Peyer's patch (tissue), 4 donors: ENCODE measurements at regions not wholly inside any gene's neighbourhood (a gene's known extent, or its start where the extent isn't known, plus 50 kb on each side); places are given as distances from the start of the nearest gene placed in this dataset.

Source experiments
- DNase-seq, 3 donors: peaks; one replicate each; pipeline ENCODE4 v3.0.0-alpha.2; 2017 to 2019
- H3K27ac ChIP-seq, 4 donors: fragments of 200-600 bp; sonication (generic); one replicate each; pipeline ENCODE4 v1.5.1; 2016 to 2019
- H3K27me3 ChIP-seq, 2 donors: fragments of 200-600 bp; sonication (generic); one replicate each; pipeline ENCODE4 v1.5.1; 2019
- H3K36me3 ChIP-seq, 3 donors: fragments of 200-600 bp; sonication (generic); one replicate each; pipeline ENCODE4 v1.5.1; 2016 to 2019
- H3K4me1 ChIP-seq, 4 donors: fragments of 200-600 bp; sonication (generic); one replicate each; pipeline ENCODE4 v1.5.1; 2016 to 2019
- H3K4me3 ChIP-seq, 4 donors: fragments of 200-600 bp; sonication (generic); 1 replicate in 3 of 4; 2 replicates in 1 of 4; pipeline ENCODE4 v1.5.1; 2016 to 2019; ENCODE audit warnings: mild to moderate bottlenecking in 1 of 4
- H3K9me3 ChIP-seq, 4 donors: fragments of 200-600 bp; sonication (generic); one replicate each; pipeline ENCODE4 v1.5.1; 2016 to 2019; ENCODE audit warnings: mild to moderate bottlenecking in 1 of 4
- CTCF ChIP-seq, 6 experiments: fragments of 450-650 bp in 4 of 6; fragments of 200-600 bp in 2 of 6; sonication (generic) in 1 of 6; IDR thresholded peaks; one replicate each; pipeline ENCODE4 v1.5.1; 2017 to 2019; ENCODE audit warnings: antibody characterized with exemption in 6 of 6, mild to moderate bottlenecking in 3 of 6, moderate library complexity in 1 of 6
- POLR2A ChIP-seq, 2 donors: fragments of 450-650 bp; IDR thresholded peaks; one replicate each; pipeline ENCODE4 v1.5.1; 2017; ENCODE audit warnings: antibody characterized with exemption in 2 of 2, mild to moderate bottlenecking in 2 of 2, moderate library complexity in 2 of 2

DNA sequence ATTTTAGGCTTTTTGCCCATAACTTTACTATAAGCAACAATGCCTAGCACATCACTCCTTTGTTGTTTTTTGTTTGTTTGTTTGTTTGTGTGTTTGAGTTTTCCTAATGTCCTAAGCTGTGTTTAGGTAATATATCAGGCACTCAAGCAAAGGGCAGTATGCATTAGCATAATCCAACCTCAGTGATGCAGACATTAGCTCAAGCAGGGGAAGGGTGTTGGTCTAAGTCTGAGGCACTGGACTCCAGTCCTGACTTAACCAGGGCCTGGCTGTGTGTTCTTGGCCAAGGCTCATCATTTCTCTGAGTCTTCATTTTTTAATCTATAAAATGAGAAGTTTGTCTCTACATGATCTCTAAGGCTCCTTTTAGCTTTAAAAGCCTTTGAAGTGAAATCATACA is 65.9 kb upstream of the RFC3 start:
- H3K4me1 ChIP-seq = no peaks in the 10 kb centered on the region
- H3K27me3 ChIP-seq = no peaks in the 10 kb centered on the region
- no peak overlapping the region for H3K27ac ChIP-seq
- no peak overlapping the region for H3K4me3 ChIP-seq
- no peaks in the 10 kb centered on the region for H3K9me3 ChIP-seq
- no peak for DNase-seq
- H3K36me3 ChIP-seq = no peaks in the 10 kb centered on the region
- TF ChIP-seq CTCF (IDR thresholded peaks at IDR 0.05) (no peak), POLR2A (IDR thresholded peaks at IDR 0.05) (no peak)

- H3K4me3 ChIP-seq = no peak overlapping the region
- no peaks in the 10 kb centered on the region for H3K9me3 ChIP-seq
- no peaks in the 10 kb centered on the region for H3K36me3 ChIP-seq
- DNase-seq = no peak
- TF ChIP-seq CTCF (IDR thresholded peaks at IDR 0.05) (no peak), POLR2A (IDR thresholded peaks at IDR 0.05) (no peak)
- H3K27ac ChIP-seq = no peak overlapping the region
- H3K27me3 ChIP-seq = no peaks in the 10 kb centered on the region
- H3K4me1 ChIP-seq = no peaks in the 10 kb centered on the region
These were observed 65.4 kb upstream of the RFC3 start for GRCh38 chr13:33752597-33752996.

DNA sequence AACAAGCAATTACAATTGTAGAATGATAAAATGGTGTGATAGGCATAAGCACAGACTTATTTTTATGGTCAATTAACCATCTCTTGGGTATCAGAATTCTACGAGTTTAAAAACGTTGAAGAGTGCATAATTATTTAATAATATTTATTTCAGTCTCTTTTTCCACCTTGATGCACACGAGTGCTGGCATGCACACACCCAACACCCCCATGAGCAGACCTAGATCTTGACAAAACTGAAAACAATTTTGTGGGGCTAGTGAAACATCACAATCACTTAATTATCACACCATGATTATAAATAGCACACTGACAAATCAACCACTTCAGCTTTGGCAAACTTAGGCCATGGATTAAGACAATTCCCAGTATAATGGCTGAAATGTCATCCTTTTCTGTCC is 61.0 kb upstream of the RFC3 start:
- DNase-seq = no peak
- Histone ChIP-seq H3K9me3 (no peaks in the 10 kb centered on the region), H3K4me1 (no peaks in the 10 kb centered on the region), H3K27ac (no peak overlapping the region), H3K36me3 (no peaks in the 10 kb centered on the region), H3K4me3 (no peak overlapping the region), H3K27me3 (no peaks in the 10 kb centered on the region)
- TF ChIP-seq CTCF (IDR thresholded peaks at IDR 0.05) (no peak), POLR2A (IDR thresholded peaks at IDR 0.05) (no peak)

- Histone ChIP-seq H3K27me3 (no peaks in the 10 kb centered on the region), H3K4me1 (no peaks in the 10 kb centered on the region), H3K36me3 (no peaks in the 10 kb centered on the region), H3K4me3 (no peak overlapping the region), H3K9me3 (no peaks in the 10 kb centered on the region), H3K27ac (no peak overlapping the region)
- no peak for DNase-seq
- TF ChIP-seq POLR2A (IDR thresholded peaks at IDR 0.05) (no peak), CTCF (IDR thresholded peaks at IDR 0.05) (no peak)
These were observed 60.2 kb upstream of the RFC3 start for GRCh38 chr13:33757713-33758112.

DNA sequence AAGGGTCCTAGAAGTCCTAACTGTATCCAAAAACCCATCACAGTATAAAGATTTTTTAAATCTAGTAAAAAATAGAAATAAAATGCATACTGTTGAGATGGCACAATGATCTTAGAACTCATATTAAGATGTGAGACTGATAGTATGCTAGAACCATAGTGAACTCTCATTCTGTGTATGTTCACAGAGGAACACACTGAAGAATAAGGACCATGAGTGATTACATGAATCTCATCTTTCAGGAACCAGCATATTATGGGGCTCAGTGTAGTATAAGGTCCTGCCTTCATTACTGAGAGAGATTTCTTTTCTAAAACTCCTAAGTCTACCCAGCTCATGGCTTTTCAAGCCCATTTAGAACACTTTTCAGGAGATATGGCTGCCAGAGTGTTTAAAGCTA is 59.8 kb upstream of the RFC3 start:
- Histone ChIP-seq H3K9me3 (no peaks in the 10 kb centered on the region), H3K4me1 (no peaks in the 10 kb centered on the region), H3K27ac (no peak overlapping the region), H3K27me3 (no peaks in the 10 kb centered on the region), H3K4me3 (no peak overlapping the region), H3K36me3 (no peaks in the 10 kb centered on the region)
- TF ChIP-seq CTCF (IDR thresholded peaks at IDR 0.05) (no peak), POLR2A (IDR thresholded peaks at IDR 0.05) (no peak)
- no peak for DNase-seq

GRCh38 chr13:33761740-33762139 is 56.2 kb upstream of the RFC3 start:
- no peak for TF ChIP-seq POLR2A (IDR thresholded peaks at IDR 0.05)
- no peak for TF ChIP-seq CTCF (IDR thresholded peaks at IDR 0.05)
- no peaks in the 10 kb centered on the region for H3K27me3 ChIP-seq
- H3K36me3 ChIP-seq = no peaks in the 10 kb centered on the region
- no peaks in the 10 kb centered on the region for H3K4me1 ChIP-seq
- no peak overlapping the region for H3K27ac ChIP-seq
- no peak overlapping the region for H3K4me3 ChIP-seq
- H3K9me3 ChIP-seq = no peaks in the 10 kb centered on the region
- no peak for DNase-seq
